Stimulated activated CD4-positive, alpha-beta T cell treated with anti-CD3 and anti-CD28 coated beads, Interleukin-4, amount 100 ng/mL, for 24 hours (primary cell): ENCODE measurements at regions not wholly inside any gene's neighbourhood (a gene's known extent, or its start where the extent isn't known, plus 50 kb on each side); places are given as distances from the start of the nearest gene placed in this dataset.

Source experiments
- DNase-seq: peaks from one replicate; pipeline ENCODE4 v3.0.0-alpha.2; 2020

GRCh38 chr2:146939991-146940685 is 904.7 kb upstream of the ACVR2A start:
- DNase-seq: no peak

GRCh38 chr2:146934921-146935320 is 909.9 kb upstream of the ACVR2A start:
- no peak for DNase-seq

GRCh38 chr2:146931109-146931508 is 913.7 kb upstream of the ACVR2A start:
- DNase-seq: no peak

DNA sequence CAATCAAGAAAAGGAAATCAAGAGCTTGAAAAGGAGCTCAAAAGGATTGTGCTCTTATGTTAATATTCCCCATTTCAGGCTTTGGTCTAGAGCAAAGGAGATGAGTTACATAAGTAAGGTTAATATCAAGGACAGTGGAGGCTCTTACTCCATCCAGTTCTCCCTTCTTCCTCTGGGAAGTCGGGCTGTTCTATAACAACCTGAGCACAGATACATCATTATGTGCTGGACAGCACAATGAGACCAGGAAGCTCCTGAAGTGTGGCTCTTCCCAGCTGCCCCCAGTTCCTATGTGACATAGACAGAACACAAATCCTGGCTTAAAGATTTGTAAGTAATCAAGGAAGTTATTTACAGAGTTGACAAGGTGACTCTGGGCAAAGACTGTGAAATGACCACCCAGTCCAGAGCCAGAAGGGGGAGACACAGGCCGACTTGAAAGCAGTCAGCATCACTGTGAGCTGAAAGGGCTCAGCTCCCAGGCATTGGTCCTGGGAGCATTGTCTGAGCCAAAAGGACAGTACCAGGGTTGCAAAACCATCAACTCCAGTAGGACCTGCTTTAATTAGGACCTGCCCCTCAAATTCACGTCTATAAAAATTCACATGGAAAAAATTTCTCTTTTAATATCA is 917.6 kb upstream of the ACVR2A start:
- peak; percentile 4 for DNase-seq

- DNase-seq: no peak
Measured at GRCh38 chr2:146918280-146918679, 926.5 kb upstream of the ACVR2A start.

GRCh38 chr2:146917431-146918042 is 927.3 kb upstream of the ACVR2A start:
- no peak for DNase-seq

- no peak for DNase-seq
Measured at GRCh38 chr2:146916914-146917313, 927.9 kb upstream of the ACVR2A start.

DNA sequence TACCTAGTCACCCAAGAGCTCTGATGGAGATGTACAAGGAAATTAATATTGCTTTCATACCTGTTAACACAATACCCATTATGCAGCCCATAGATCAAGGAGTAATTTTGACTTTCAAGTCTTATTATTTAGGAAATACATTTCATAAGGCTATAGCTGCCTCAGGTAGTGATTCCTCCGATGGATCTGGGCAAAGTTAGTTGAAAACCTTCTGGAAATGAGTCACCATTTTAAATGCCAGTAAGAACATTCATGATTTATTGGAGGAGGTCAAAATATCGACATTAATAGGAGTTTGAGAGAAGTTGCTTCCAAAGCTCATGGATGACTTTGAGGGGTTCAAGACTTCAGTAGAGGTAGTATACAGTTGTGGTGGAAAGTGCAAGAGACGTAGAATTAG is 931.4 kb upstream of the ACVR2A start:
- DNase-seq: no peak

DNA sequence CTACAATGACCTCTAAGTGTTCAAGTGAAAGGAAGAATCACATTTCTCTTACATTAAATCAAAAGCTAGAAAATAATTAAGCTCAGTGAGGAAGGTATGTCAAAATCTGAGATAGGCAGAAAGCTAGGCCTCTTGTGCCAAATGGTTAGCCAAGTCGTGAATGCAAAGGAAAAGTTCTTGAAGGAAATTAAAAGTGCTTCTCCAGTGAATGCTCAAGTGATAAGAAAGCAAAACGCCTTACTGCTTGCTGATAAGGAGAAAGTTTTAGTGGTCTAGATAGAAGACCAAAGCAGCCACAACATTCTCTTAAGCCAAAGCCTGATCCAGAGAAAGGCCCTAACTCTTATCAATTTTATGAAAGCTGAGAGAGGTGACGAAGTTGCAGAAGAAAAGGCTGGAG is 932.3 kb upstream of the ACVR2A start:
- no peak for DNase-seq

GRCh38 chr2:146908776-146909175 is 936.1 kb upstream of the ACVR2A start:
- no peak for DNase-seq

DNA sequence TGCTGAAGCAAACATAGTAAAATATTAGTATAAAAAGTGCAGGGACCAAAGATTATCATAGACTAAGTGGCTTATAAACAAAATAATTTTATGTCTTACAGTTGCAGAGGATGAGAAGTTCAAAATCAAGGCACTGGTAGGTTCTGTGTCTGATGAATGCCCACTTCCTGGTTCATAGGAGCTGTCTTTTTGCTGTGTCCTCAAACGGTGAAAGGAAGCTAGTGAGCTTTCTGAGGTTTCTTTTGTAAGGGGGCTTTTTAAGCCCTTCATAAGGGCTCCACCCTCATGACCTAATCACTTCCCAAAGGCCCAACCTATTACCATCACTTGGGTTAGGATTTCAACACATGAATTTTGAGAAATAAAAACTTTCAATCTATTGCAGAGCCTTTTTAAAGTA is 946.7 kb upstream of the ACVR2A start:
- no peak for DNase-seq

DNA sequence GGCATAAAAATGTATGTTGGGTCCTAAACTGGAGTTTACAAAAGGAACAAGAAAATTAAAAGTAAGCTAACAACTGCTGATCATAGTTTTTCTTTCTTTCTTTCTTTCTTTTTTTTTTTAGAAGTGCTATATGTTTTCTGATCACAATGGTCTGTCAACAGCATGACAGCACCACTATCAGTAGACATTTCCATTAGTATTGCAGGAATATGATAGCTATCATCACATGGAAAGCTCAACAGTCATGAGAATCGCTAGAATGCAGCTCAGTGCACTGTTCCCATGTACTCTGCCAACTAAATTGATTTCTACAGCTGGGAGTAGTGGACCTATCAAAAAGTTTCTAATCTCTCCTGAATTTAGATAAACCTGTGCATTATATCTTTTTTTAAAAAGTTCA is 950.3 kb upstream of the ACVR2A start:
- DNase-seq: no peak

DNA sequence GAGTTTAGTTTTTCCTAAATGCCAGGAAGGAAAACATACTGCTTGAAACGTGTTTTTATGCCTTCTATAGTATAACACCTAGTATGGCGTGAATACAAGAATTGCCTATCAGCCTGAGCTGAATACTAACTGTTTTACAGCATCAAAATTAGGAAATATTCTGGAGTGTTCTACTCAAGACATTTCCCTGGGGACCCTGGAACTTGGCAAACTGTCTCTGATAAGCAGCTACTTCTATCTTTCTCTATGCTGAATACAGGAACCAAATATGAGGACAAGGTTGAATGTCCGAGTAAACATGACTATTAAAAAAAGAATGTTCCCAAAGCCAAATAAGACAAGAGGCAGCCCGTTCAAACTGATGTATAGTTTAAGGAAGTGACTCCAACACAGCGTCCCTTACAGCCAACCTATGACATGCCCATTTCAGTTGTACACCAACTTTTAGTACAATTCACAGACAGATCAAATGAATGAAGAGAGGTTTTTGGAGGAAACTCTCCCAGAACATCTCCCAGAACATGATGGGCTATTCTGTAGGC is 951.3 kb upstream of the ACVR2A start:
- no peak for DNase-seq

- no peak for DNase-seq
Measured at GRCh38 chr2:146890491-146890890, 954.3 kb upstream of the ACVR2A start.

GRCh38 chr2:146879882-146880281 is 964.9 kb upstream of the ACVR2A start:
- no peak for DNase-seq

DNA sequence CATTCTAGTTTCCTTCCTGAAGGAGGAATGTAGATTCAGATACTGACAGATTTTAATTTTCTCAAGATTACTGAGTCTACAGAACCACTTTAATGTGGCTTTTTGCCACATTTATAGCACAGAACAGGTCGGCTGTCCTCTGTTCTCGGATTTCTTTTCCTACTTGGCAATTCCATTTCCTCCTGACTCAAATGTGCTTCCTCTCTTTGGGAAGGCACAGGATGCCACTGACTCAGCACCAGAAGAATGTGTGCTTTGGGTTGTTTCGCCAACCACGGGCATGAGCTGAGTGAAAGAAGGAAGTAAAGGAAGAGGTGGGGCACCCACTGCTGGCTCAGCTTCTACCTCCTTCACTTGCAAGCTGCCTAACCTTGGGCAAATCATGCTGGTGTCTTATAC is 970.6 kb upstream of the ACVR2A start:
- DNase-seq: no peak

DNA sequence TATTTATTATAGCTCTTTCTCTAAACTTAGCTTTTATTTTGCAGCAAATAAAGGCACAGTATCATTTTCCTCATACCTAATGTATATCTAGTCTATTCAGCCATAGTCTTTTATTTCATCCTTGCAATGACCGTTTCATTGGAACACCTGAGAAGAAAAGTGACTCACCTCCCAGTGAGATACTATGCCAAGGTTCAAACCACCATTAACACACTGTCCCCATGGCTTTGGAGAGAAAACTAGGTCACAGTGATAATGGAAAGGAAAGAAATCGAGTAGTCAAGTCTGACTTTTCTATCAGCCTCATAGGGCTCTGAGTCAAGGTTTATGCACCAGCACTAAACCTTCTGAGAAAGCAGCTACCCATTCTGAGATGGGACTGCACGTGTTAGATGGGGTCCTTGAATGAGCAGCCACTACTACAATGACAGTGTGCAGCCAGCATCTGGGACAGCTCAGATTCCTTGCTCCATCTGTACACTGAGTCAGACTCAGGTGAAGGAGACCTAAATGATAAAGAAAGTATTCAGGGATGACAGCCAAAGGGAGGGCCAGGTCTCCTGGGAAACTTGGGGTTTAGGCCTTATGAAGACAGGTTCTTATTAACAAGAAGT is 971.1 kb upstream of the ACVR2A start:
- no peak for DNase-seq

- no peak for DNase-seq
Measured at GRCh38 chr2:146873056-146873455, 971.8 kb upstream of the ACVR2A start.

GRCh38 chr2:146870691-146871090 is 974.1 kb upstream of the ACVR2A start:
- DNase-seq: no peak

- no peak for DNase-seq
Measured at GRCh38 chr2:146869328-146869727, 975.5 kb upstream of the ACVR2A start.

DNA sequence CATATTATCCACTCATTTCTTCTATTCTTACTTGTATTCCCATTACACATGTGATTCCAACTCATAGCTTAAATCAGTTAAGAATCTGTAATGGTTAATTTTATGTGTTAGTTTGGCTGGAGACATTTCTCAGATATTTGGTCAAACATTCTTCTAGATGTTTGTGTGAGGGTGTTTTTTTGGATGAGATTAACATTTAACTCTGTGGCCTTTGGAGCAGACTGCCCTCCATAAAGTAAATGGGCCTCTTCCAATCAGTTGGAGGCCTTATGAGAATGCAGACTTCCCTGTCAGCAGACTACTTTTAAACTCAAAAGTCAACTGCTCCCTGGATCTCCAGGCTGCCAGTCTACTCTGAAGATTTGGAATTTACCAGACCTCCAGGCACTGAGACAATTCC is 976.8 kb upstream of the ACVR2A start:
- DNase-seq: no peak

GRCh38 chr2:146867477-146867986 is 977.3 kb upstream of the ACVR2A start:
- no peak for DNase-seq

DNA sequence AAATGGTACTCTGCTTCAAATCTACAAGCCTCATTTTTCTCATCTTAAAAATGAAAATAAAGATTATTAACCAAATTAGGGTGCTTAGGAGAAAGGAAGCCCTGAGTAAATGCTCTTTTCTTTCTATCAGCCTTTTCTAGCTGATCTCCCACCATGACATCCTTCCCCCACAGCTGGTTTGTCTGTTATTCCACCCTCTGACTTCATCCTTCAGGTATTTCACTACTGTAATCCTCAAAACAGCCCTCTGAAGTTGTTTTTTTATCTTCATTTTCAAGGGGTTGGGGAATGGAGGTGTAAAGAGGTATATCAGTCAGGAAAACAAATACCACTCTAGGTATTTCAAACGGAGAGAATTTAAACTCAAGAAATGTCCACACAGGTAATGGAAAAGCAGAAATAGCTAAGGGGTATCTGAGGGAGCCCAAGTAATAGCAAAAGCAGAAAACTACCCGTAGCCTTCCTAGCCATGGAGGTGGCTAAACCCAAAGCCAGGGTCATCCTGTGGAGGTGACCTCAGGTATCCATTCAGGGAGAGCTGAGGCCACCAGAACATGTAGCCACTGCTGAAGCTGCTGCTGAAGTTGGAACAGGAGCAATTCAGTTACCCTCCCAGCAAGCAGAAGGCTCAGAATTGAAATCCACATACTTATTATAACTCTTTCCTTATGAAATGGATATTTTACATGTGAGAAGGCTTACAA is 990.9 kb upstream of the ACVR2A start:
- no peak for DNase-seq
